Vagina (tissue), 2 donors: ENCODE measurements at regions not wholly inside any gene's neighbourhood (a gene's known extent, or its start where the extent isn't known, plus 50 kb on each side); places are given as distances from the start of the nearest gene placed in this dataset. TPM values are rescaled to one million over a fixed set of nuclear protein-coding genes. Genes with fewer than 3 reads are reported as not detected.

Source experiments
- DNase-seq, 2 donors: peaks; one replicate each; pipeline ENCODE4 v3.0.0-alpha.2; 2017; ENCODE audit errors: extremely low spot score in 2 of 2
- H3K27ac ChIP-seq: fragments of 200-600 bp; sonication (generic); one replicate; pipeline ENCODE4 v1.5.1; 2019
- H3K27me3 ChIP-seq: fragments of 200-600 bp; sonication (generic); one replicate; pipeline ENCODE4 v1.5.1; 2019
- H3K36me3 ChIP-seq, 2 donors: fragments of 200-600 bp; sonication (generic); one replicate each; pipeline ENCODE4 v1.5.1; 2017 to 2019
- H3K4me1 ChIP-seq: fragments of 200-600 bp; sonication (generic); one replicate; pipeline ENCODE4 v1.5.1; 2019
- H3K4me3 ChIP-seq, 2 donors: fragments of 200-600 bp; sonication (generic); 1 replicate in 1 of 2; 2 replicates in 1 of 2; pipeline ENCODE4 v1.5.1; 2016 to 2019
- H3K9me3 ChIP-seq: fragments of 200-600 bp; sonication (generic); one replicate; pipeline ENCODE4 v1.5.1; 2019
- CTCF ChIP-seq, 3 experiments: fragments of 450-650 bp in 2 of 3; fragments of 200-600 bp in 1 of 3; sonication (generic) in 1 of 3; IDR thresholded peaks; one replicate each; pipeline ENCODE4 v1.5.1; 2017 to 2019; ENCODE audit warnings: antibody characterized with exemption in 3 of 3, mild to moderate bottlenecking in 2 of 3, moderate library complexity in 2 of 3
- POLR2A ChIP-seq, 2 donors: fragments of 450-650 bp; IDR thresholded peaks; one replicate each; pipeline ENCODE4 v1.6.1; 2017; ENCODE audit warnings: antibody characterized with exemption in 2 of 2, mild to moderate bottlenecking in 2 of 2, moderate library complexity in 2 of 2
- POLR2AphosphoS5 ChIP-seq, 2 donors: sonication (generic); formaldehyde crosslinking; IDR thresholded peaks; one replicate each; pipeline ENCODE4 v1.9.0; 2017; ENCODE audit warnings: antibody characterized with exemption in 2 of 2, mild to moderate bottlenecking in 2 of 2, low read depth in 1 of 2; ENCODE audit not compliant: insufficient read depth in 1 of 2
- intact Hi-C: fragments of 100-400 bp; cut with DNase I; formaldehyde crosslinking; loops from one replicate; pipeline ENCODE4 v1.15.1; 2023
- small RNA-seq: library from RNA; depleted of rRNA; stranded (forward); fragments of <200 nt; gene quantifications from one replicate; pipeline ENCODE3, GENCODE V24; 2016

GRCh38 chr1:218217040-218217439 lies 68.1 kb upstream of the RRP15 start:
- no peak for TF ChIP-seq POLR2A (IDR thresholded peaks at IDR 0.05)
- no peak for TF ChIP-seq CTCF (IDR thresholded peaks at IDR 0.05)
- no peak for TF ChIP-seq POLR2AphosphoS5 (IDR thresholded peaks at IDR 0.05; ENCODE audit: insufficient read depth in 1 of 2, low read depth in 1 of 2)
- intact Hi-C loops, result no loop called here
- Histone ChIP-seq H3K4me1 (no peaks in the 10 kb centered on the region), H3K4me3 (no peak overlapping the region), H3K9me3 (no peaks in the 10 kb centered on the region), H3K36me3 (no peaks in the 10 kb centered on the region), H3K27ac (no peak overlapping the region), H3K27me3 (no peaks in the 10 kb centered on the region)
- DNase-seq, result no peak

- no peaks in the 10 kb centered on the region for H3K4me1 ChIP-seq
- H3K27ac ChIP-seq, result no peak overlapping the region
- DNase-seq, result no peak
- TF ChIP-seq CTCF (IDR thresholded peaks at IDR 0.05) (no peak), POLR2A (IDR thresholded peaks at IDR 0.05) (no peak), POLR2AphosphoS5 (IDR thresholded peaks at IDR 0.05; ENCODE audit: insufficient read depth in 1 of 2, low read depth in 1 of 2) (no peak)
- no peaks in the 10 kb centered on the region for H3K27me3 ChIP-seq
- H3K36me3 ChIP-seq, result no peaks in the 10 kb centered on the region
- no peak overlapping the region for H3K4me3 ChIP-seq
- no peaks in the 10 kb centered on the region for H3K9me3 ChIP-seq
- intact Hi-C loops, result no loop called here
These were observed 65.6 kb upstream of the RRP15 start for GRCh38 chr1:218219460-218219859.

- TF ChIP-seq POLR2A (IDR thresholded peaks at IDR 0.05) (no peak), CTCF (IDR thresholded peaks at IDR 0.05) (no peak), POLR2AphosphoS5 (IDR thresholded peaks at IDR 0.05; ENCODE audit: insufficient read depth in 1 of 2, low read depth in 1 of 2) (no peak)
These were observed 61.0 kb upstream of the RRP15 start for GRCh38 chr1:218224101-218224500.

GRCh38 chr1:218226005-218226404 lies 59.1 kb upstream of the RRP15 start:
- no peak overlapping the region for H3K4me3 ChIP-seq
- no peaks in the 10 kb centered on the region for H3K4me1 ChIP-seq
- TF ChIP-seq CTCF (IDR thresholded peaks at IDR 0.05) (no peak), POLR2A (IDR thresholded peaks at IDR 0.05) (no peak), POLR2AphosphoS5 (IDR thresholded peaks at IDR 0.05; ENCODE audit: insufficient read depth in 1 of 2, low read depth in 1 of 2) (no peak)
- no peak overlapping the region for H3K27ac ChIP-seq
- intact Hi-C loops, result no loop called here
- H3K27me3 ChIP-seq, result no peaks in the 10 kb centered on the region
- no peak for DNase-seq
- no peaks in the 10 kb centered on the region for H3K9me3 ChIP-seq
- no peaks in the 10 kb centered on the region for H3K36me3 ChIP-seq

More at GRCh38 chr1:218224101-218224500, 61.0 kb upstream of the RRP15 start:
- Histone ChIP-seq H3K27ac (no peak overlapping the region), H3K9me3 (no peaks in the 10 kb centered on the region), H3K4me3 (no peak overlapping the region), H3K36me3 (no peaks in the 10 kb centered on the region), H3K27me3 (no peaks in the 10 kb centered on the region), H3K4me1 (no peaks in the 10 kb centered on the region)
- no peak for DNase-seq
- intact Hi-C loops, result no loop called here

Small RNA genes in the stretch of these regions (small RNA-seq; reads per million reads assigned to genes)
- not detected for gene RNU1-141P
